ENCODE measurements at regions not wholly inside any gene's neighbourhood (a gene's known extent, or its start where the extent isn't known, plus 50 kb on each side); places are given as distances from the start of the nearest gene placed in this dataset.

- H3K79me2 ChIP-seq (ENCODE audit: insufficient read depth, low read length) = no peaks in the 10 kb centered on the region
- H3K36me3 ChIP-seq (ENCODE audit: insufficient read depth, low read length) = no peaks in the 10 kb centered on the region
- DNase-seq = no peak
- no peak overlapping the region for H3K9ac ChIP-seq (ENCODE audit: low read depth, low read length)
- H3K4me2 ChIP-seq (ENCODE audit: insufficient read depth, low read length) = no peak overlapping the region
- H3K4me1 ChIP-seq (ENCODE audit: insufficient read depth, low read length) = no peaks in the 10 kb centered on the region
- H3K9me3 ChIP-seq (ENCODE audit: insufficient read depth, low read length, severe bottlenecking) = no peaks in the 10 kb centered on the region
- no peak for ATAC-seq (ENCODE audit: insufficient read depth, low read depth)
- no peak overlapping the region for H3K27ac ChIP-seq (ENCODE audit: low read length)
- no peak overlapping the region for H3K4me3 ChIP-seq (ENCODE audit: low read depth in 1 of 2, low read length in 2 of 2)
- H4K20me1 ChIP-seq (ENCODE audit: insufficient read depth, low read length) = 0 out of 2 replicates have a peak, but pooled peaks cover 2% of the 10 kb centered on the region
- H3K27me3 ChIP-seq (ENCODE audit: insufficient read depth, low read length, poor library complexity) = no peaks in the 10 kb centered on the region
- TF ChIP-seq CTCF (IDR thresholded peaks at IDR 0.05; ENCODE audit: borderline replicate concordance, extremely low read depth, low read length, poor library complexity, severe bottlenecking) (no peak), EZH2 (IDR thresholded peaks at IDR 0.05; ENCODE audit: borderline replicate concordance, low read depth, low read length, severe bottlenecking) (no peak)
- no peak overlapping the region for H2AFZ ChIP-seq (ENCODE audit: low read depth, low read length)
Measured at GRCh38 chr3:127140501-127141460, 52.1 kb upstream of the PRR23E start.

GRCh38 chr3:127141921-127142730 is 50.8 kb upstream of the PRR23E start:
- Histone ChIP-seq H3K27ac (ENCODE audit: low read length) (no peak overlapping the region), H3K9me3 (ENCODE audit: insufficient read depth, low read length, severe bottlenecking) (no peaks in the 10 kb centered on the region), H3K27me3 (ENCODE audit: insufficient read depth, low read length, poor library complexity) (no peaks in the 10 kb centered on the region), H3K4me1 (ENCODE audit: insufficient read depth, low read length) (no peaks in the 10 kb centered on the region), H3K36me3 (ENCODE audit: insufficient read depth, low read length) (no peaks in the 10 kb centered on the region), H4K20me1 (ENCODE audit: insufficient read depth, low read length) (0 out of 2 replicates have a peak, but pooled peaks cover 2% of the 10 kb centered on the region), H2AFZ (ENCODE audit: low read depth, low read length) (no peak overlapping the region), H3K4me3 (ENCODE audit: low read depth in 1 of 2, low read length in 2 of 2) (no peak overlapping the region), H3K9ac (ENCODE audit: low read depth, low read length) (no peak overlapping the region), H3K79me2 (ENCODE audit: insufficient read depth, low read length) (no peaks in the 10 kb centered on the region), H3K4me2 (ENCODE audit: insufficient read depth, low read length) (no peak overlapping the region)
- DNase-seq (no peak), ATAC-seq (ENCODE audit: insufficient read depth, low read depth) (no peak)
- TF ChIP-seq EZH2 (IDR thresholded peaks at IDR 0.05; ENCODE audit: borderline replicate concordance, low read depth, low read length, severe bottlenecking) (no peak), CTCF (IDR thresholded peaks at IDR 0.05; ENCODE audit: borderline replicate concordance, extremely low read depth, low read length, poor library complexity, severe bottlenecking) (no peak)
